Peyer's patch (tissue), 4 donors: ENCODE measurements at regions not wholly inside any gene's neighbourhood (a gene's known extent, or its start where the extent isn't known, plus 50 kb on each side); places are given as distances from the start of the nearest gene placed in this dataset.

ENCODE experiments used
- POLR2A ChIP-seq, 2 donors: fragments of 450-650 bp; IDR thresholded peaks; one replicate each; pipeline ENCODE4 v1.5.1; 2017; ENCODE audit warnings: antibody characterized with exemption in 2 of 2, mild to moderate bottlenecking in 2 of 2, moderate library complexity in 2 of 2
- TF ChIP-seq, protein P1 (sequence below), 6 experiments: fragments of 450-650 bp in 4 of 6; fragments of 200-600 bp in 2 of 6; sonication (generic) in 1 of 6; IDR thresholded peaks; one replicate each; pipeline ENCODE4 v1.5.1; 2017 to 2019; ENCODE audit warnings: antibody characterized with exemption in 6 of 6, mild to moderate bottlenecking in 3 of 6, moderate library complexity in 1 of 6

DNA sequence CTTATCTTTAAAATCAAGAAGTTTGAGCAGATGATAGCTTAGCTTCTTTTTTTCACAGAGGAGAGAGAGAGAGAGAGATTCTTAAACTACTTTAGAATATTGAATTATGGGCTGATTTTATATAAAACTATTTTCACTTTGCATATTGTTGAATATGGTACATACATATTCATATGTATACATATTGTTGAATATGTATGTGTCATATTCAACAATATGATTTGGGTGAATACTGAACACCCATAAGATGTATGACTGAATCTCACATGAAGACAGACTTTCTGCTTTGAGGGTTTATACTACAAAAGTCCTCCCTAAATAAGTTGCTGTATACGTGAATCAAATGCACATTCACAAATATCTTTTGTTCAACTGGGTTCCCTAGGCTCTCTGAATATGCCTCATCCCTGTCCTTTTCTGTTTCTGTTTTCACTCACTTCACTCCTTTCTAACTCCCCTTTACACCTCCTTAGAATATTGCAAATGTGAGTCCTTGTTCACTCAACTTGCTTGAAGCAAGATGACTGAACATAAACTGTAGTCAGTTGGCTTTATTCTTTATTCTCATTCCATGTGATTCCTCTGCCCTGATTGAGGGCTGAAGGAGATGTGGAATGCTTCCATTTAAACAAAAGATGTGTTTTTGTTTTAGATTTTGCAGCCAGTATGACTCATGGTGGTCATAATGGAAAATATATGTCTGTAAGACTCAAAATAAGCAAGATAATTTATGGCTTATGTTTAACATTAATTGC lies 225.4 kb upstream of the DAB2 start:
- TF ChIP-seq, protein P1, sequence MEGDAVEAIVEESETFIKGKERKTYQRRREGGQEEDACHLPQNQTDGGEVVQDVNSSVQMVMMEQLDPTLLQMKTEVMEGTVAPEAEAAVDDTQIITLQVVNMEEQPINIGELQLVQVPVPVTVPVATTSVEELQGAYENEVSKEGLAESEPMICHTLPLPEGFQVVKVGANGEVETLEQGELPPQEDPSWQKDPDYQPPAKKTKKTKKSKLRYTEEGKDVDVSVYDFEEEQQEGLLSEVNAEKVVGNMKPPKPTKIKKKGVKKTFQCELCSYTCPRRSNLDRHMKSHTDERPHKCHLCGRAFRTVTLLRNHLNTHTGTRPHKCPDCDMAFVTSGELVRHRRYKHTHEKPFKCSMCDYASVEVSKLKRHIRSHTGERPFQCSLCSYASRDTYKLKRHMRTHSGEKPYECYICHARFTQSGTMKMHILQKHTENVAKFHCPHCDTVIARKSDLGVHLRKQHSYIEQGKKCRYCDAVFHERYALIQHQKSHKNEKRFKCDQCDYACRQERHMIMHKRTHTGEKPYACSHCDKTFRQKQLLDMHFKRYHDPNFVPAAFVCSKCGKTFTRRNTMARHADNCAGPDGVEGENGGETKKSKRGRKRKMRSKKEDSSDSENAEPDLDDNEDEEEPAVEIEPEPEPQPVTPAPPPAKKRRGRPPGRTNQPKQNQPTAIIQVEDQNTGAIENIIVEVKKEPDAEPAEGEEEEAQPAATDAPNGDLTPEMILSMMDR (IDR thresholded peaks at IDR 0.05), result no peak
- no peak for TF ChIP-seq POLR2A (IDR thresholded peaks at IDR 0.05)
